Anterior cingulate cortex (tissue), 58 donors: ENCODE measurements at regions not wholly inside any gene's neighbourhood (a gene's known extent, or its start where the extent isn't known, plus 50 kb on each side); places are given as distances from the start of the nearest gene placed in this dataset.
"Not testable (repeated sequence)": the region's sequence is repeated elsewhere in the genome, so short reads cannot be mapped to it uniquely, and the experiment has no call there.

Source experiments
- DNase-seq, 58 donors: peaks; one replicate each; lab custom pipeline; 2025; lab: John Stamatoyannopoulos, UW

- no peak for DNase-seq
These were observed 116.1 kb upstream of the C16orf82 start for GRCh38 chr16:26950636-26951035.

- DNase-seq: no peak
These were observed 114.8 kb upstream of the C16orf82 start for GRCh38 chr16:26951950-26952349.

GRCh38 chr16:26952411-26952810 is 114.3 kb upstream of the C16orf82 start:
- DNase-seq: no peak

DNA sequence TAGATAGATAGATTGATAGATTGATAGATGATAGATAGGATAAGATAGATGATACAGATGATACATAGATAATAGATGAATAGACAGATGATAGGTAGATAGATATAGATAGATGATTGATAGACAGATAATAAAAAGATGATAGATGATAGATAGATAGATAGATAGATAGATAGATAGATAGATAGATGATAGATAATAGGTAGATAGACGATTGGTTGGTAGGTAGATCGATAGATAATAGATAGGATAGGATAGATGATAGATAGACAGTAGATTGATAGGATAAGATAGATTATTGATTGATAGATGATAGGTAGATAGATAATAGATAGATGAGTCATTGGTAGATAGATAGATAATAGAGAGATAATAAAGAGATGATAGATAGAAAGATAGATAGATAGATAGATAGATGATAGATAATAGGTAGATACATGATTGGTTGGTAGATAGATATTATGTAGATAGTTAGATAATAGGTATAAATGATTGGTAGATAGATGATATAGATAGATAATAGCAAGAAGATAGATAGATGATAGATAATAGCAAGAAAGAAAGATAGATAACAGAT is 109.4 kb upstream of the C16orf82 start:
- no peak for DNase-seq

- DNase-seq: no peak
These were observed 107.2 kb upstream of the C16orf82 start for GRCh38 chr16:26959416-26960009.

GRCh38 chr16:26961459-26961858 is 105.3 kb upstream of the C16orf82 start:
- no peak for DNase-seq

DNA sequence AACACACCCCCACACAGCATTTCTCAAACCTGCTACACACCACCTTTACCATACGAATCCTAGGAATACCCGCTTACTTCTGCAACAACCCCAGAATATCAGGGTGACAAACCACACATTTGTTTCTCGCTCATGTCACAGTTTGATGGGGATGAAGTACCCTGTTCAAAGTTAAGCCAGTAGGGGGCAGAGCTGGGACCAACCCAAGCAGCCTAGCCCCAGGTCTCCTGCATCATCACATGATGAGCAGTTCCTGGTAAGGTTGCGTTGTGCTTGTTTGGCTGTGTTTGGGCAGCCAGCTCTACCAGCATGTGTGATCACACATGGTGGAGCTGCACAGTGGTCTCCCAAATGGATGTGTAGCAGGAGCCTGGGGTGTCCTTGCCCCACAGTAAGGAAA is 103.6 kb upstream of the C16orf82 start:
- no peak for DNase-seq

GRCh38 chr16:26969589-26970231 is 97.0 kb upstream of the C16orf82 start:
- no peak for DNase-seq

GRCh38 chr16:26970292-26970691 is 96.4 kb upstream of the C16orf82 start:
- no peak for DNase-seq

- peak in 10 of 58 donors; percentile 1 to 16 (median 4) for DNase-seq
These were observed 89.9 kb upstream of the C16orf82 start for GRCh38 chr16:26976873-26977272.

DNA sequence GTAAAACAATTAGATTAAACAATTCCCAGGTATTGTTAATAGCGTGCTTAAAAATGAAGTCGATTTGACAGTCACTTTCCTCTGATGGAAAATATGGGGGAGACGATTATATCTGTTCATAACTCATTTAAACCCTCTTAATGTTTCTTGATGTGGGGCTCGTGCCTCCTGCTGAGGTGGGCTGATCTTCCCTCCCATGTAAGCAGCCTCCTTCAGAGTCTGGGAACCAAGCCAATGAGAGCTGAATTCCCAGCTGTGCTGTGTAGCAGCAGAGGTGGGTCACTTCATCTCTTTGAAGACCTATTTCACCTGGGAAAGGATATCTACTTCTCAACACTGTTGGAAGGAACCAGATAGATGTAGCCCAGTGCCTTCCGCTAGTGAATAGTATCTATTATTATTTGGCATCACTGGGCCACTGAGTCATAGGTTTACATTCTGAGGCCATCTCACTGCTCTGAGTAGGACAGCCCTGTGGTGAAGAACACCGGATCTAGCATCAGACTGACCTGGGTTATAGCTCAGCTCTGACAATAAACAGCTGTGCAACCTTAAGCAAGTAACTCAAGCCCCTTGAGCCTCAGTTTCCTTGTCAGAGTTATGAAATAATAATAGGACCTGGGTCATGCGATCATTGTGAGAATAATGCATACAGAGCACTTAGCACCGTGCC is 85.3 kb upstream of the C16orf82 start:
- no peak for DNase-seq

- no peak for DNase-seq
These were observed 84.3 kb upstream of the C16orf82 start for GRCh38 chr16:26982422-26982821.

GRCh38 chr16:26983426-26983825 is 83.3 kb upstream of the C16orf82 start:
- no peak for DNase-seq

GRCh38 chr16:26985100-26986065 is 81.3 kb upstream of the C16orf82 start:
- no peak for DNase-seq

DNA sequence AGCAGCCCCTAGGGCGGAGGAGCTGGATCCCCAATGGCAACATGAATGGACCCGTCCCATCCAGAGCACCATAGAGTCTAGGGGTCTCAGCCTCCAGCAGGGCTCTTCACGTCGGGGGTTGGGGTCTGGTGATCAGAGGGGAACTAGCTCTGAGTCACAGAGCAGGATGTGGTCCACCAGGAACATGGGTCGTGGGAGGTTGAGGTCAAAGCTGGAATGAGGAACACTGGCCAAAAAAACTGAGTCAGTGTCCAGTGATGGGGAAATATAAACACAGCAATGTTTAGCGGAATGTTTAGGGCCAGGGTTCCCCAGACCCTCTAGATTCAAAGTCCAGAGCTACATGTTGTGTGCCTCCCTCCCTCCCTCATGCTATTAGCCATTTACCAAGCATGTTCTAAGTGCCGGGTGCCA is 79.1 kb upstream of the C16orf82 start:
- no peak for DNase-seq

GRCh38 chr16:26988186-26988585 is 78.5 kb upstream of the C16orf82 start:
- no peak for DNase-seq

DNA sequence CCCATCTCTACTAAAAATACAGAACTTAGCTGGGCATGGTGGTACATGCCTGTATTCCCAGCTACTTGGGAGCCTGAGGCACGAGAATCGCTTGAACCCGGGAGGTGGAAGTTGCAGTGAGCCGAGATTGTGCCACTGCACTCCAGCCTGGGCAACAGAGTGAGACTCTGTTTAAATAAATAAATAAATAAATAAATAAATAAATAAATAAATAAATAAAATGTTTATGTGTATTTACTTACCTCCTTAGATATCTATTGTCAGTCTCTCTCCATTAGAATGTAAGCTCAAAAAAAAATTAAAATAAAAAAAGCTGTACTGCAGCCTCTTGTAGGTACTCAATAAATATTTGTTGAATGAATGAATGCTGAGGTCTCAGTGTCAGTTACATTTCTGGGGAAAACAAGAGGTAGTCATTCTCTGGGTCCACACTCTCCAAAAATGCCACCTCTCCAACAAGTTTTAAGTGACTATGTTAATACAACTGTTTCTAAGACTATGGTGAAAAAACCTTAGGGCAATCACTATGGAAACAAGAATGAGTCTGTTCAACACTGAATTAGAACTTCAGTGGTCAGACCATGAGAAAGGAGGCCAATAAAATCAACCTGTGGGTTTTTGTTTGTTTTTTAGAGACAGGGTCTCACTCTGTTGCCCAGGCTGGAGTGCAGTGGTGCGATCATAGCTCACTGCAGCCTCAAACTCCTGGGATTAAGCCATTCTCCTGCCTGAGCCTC is 76.2 kb upstream of the C16orf82 start:
- not testable (repeated sequence) for DNase-seq

GRCh38 chr16:26992666-26993349 is 73.9 kb upstream of the C16orf82 start:
- no peak for DNase-seq

- no peak for DNase-seq
These were observed 73.2 kb upstream of the C16orf82 start for GRCh38 chr16:26993511-26993910.
